Suprapubic skin (tissue), 4 donors: ENCODE measurements at regions not wholly inside any gene's neighbourhood (a gene's known extent, or its start where the extent isn't known, plus 50 kb on each side); places are given as distances from the start of the nearest gene placed in this dataset.
A peak's percentile ranks its signal among the peaks of the same experiment; 100 is the strongest.

Experiments used
- DNase-seq, 2 donors: peaks; one replicate each; pipeline ENCODE4 v3.0.0-alpha.2; 2019; ENCODE audit warnings: low spot score in 2 of 2
- H3K27ac ChIP-seq: fragments of 200-600 bp; sonication (generic); one replicate; pipeline ENCODE4 v1.5.1; 2019
- H3K27me3 ChIP-seq: fragments of 200-600 bp; sonication (generic); one replicate; pipeline ENCODE4 v1.5.1; 2019
- H3K36me3 ChIP-seq: fragments of 200-600 bp; sonication (generic); one replicate; pipeline ENCODE4 v1.5.1; 2019
- H3K4me1 ChIP-seq: fragments of 200-600 bp; sonication (generic); one replicate; pipeline ENCODE4 v1.5.1; 2019
- H3K4me3 ChIP-seq: fragments of 200-600 bp; sonication (generic); one replicate; pipeline ENCODE4 v1.5.1; 2019; ENCODE audit warnings: mild to moderate bottlenecking
- H3K9me3 ChIP-seq: fragments of 200-600 bp; sonication (generic); one replicate; pipeline ENCODE4 v1.5.1; 2019
- CTCF ChIP-seq, 2 donors: fragments of 200-600 bp in 1 of 2; fragments of 450-650 bp in 1 of 2; sonication (generic) in 1 of 2; IDR thresholded peaks; one replicate each; pipeline ENCODE4 v1.5.1; 2016 to 2019; ENCODE audit warnings: antibody characterized with exemption in 2 of 2, mild to moderate bottlenecking in 1 of 2, moderate library complexity in 1 of 2
- EP300 ChIP-seq: sonication (generic); formaldehyde crosslinking; IDR thresholded peaks from one replicate; pipeline ENCODE4 v1.6.1; 2017; ENCODE audit warnings: antibody characterized with exemption
- POLR2A ChIP-seq, 2 donors: fragments of 450-650 bp; IDR thresholded peaks; one replicate each; pipeline ENCODE4 v1.6.1; 2017; ENCODE audit warnings: antibody characterized with exemption in 2 of 2, mild to moderate bottlenecking in 2 of 2, moderate library complexity in 2 of 2
- POLR2AphosphoS5 ChIP-seq, 3 donors: sonication (generic); formaldehyde crosslinking; IDR thresholded peaks; one replicate each; pipeline ENCODE4 v1.6.1; 2017; ENCODE audit warnings: antibody characterized with exemption in 3 of 3
- WGBS: methylation state at CpG from one replicate; pipeline ENCODE4 v1.1.5; 2018; 5-methylcytosine and 5-hydroxymethylcytosine counted together

- no peaks in the 10 kb centered on the region for H3K4me1 ChIP-seq
- TF ChIP-seq EP300 (no peak), CTCF (IDR thresholded peaks at IDR 0.05) (no peak), POLR2A (IDR thresholded peaks at IDR 0.05) (no peak)
- no peaks in the 10 kb centered on the region for H3K9me3 ChIP-seq
- no peak overlapping the region for H3K27ac ChIP-seq
- no peak for DNase-seq
- H3K27me3 ChIP-seq = no peaks in the 10 kb centered on the region
- WGBS = 89% methylated on average over 3 of the region's 3 CpGs
- no peaks in the 10 kb centered on the region for H3K36me3 ChIP-seq
- no peak overlapping the region for H3K4me3 ChIP-seq
Observed at GRCh38 chrX:39643550-39643949, 454.2 kb downstream of the BCOR start.

GRCh38 chrX:39645178-39645895 is 452.4 kb downstream of the BCOR start:
- Histone ChIP-seq H3K4me3 (no peak overlapping the region), H3K27ac (no peak overlapping the region), H3K9me3 (no peaks in the 10 kb centered on the region), H3K27me3 (no peaks in the 10 kb centered on the region), H3K4me1 (no peaks in the 10 kb centered on the region), H3K36me3 (no peaks in the 10 kb centered on the region)
- no peak for TF ChIP-seq CTCF (IDR thresholded peaks at IDR 0.05)
- TF ChIP-seq POLR2AphosphoS5 (IDR thresholded peaks at IDR 0.05) = no peak
- no peak for TF ChIP-seq POLR2A (IDR thresholded peaks at IDR 0.05)
- no peak for TF ChIP-seq EP300
- DNase-seq = peak in 1 of 2 donors; percentile 66
- 66% methylated on average over 21 of the region's 21 CpGs for WGBS

GRCh38 chrX:39648548-39649254 is 449.1 kb downstream of the BCOR start:
- H3K27me3 ChIP-seq = no peaks in the 10 kb centered on the region
- H3K4me3 ChIP-seq = no peak overlapping the region
- no peaks in the 10 kb centered on the region for H3K9me3 ChIP-seq
- H3K36me3 ChIP-seq = no peaks in the 10 kb centered on the region
- TF ChIP-seq POLR2A (IDR thresholded peaks at IDR 0.05) (no peak), EP300 (no peak), POLR2AphosphoS5 (IDR thresholded peaks at IDR 0.05) (no peak), CTCF (IDR thresholded peaks at IDR 0.05) (no peak)
- DNase-seq = no peak
- no peak overlapping the region for H3K27ac ChIP-seq
- WGBS = 76% methylated on average over 6 of the region's 6 CpGs
- no peaks in the 10 kb centered on the region for H3K4me1 ChIP-seq

- no peak overlapping the region for H3K4me3 ChIP-seq
- no peak for DNase-seq
- peaks cover 5% of the 10 kb centered on the region for H3K4me1 ChIP-seq
- H3K36me3 ChIP-seq = no peaks in the 10 kb centered on the region
- no peaks in the 10 kb centered on the region for H3K27me3 ChIP-seq
- no peak overlapping the region for H3K27ac ChIP-seq
- TF ChIP-seq POLR2A (IDR thresholded peaks at IDR 0.05) (no peak), POLR2AphosphoS5 (IDR thresholded peaks at IDR 0.05) (no peak), EP300 (no peak), CTCF (IDR thresholded peaks at IDR 0.05) (no peak)
- 73% methylated on average over 12 of the region's 12 CpGs for WGBS
- H3K9me3 ChIP-seq = no peaks in the 10 kb centered on the region
Observed at GRCh38 chrX:39650768-39651347, 446.9 kb downstream of the BCOR start.

GRCh38 chrX:39652336-39652735 is 445.4 kb downstream of the BCOR start:
- Histone ChIP-seq H3K36me3 (no peaks in the 10 kb centered on the region), H3K4me1 (peaks cover 5% of the 10 kb centered on the region), H3K9me3 (no peaks in the 10 kb centered on the region), H3K27me3 (no peaks in the 10 kb centered on the region), H3K4me3 (no peak overlapping the region), H3K27ac (no peak overlapping the region)
- peak in 1 of 2 donors; percentile 9 for TF ChIP-seq CTCF (IDR thresholded peaks at IDR 0.05)
- no peak for TF ChIP-seq POLR2A (IDR thresholded peaks at IDR 0.05)
- DNase-seq = no peak
- WGBS = 58% methylated on average over 5 of the region's 5 CpGs
